ENCODE measurements at regions not wholly inside any gene's neighbourhood (a gene's known extent, or its start where the extent isn't known, plus 50 kb on each side); places are given as distances from the start of the nearest gene placed in this dataset.
A peak's percentile ranks its signal among the peaks of the same experiment; 100 is the strongest.

DNA sequence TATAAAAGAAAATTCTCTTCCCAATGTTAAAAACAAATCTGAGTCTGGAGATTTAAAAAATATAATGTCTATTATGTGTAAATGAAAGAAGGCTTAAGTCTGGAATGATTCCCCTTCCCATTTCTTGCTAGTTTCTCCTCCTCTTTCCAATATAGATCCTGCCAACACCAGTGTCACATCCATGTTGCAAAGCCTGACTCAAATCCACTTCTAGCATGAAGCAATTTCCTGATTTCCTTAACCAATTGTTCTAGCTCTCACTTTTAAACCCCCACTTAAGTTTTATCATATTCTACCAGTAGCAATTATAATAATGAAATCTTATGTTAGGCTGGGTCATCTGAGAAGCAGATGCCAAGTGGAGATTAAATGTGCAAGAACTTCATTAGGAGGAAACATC is 100.1 kb upstream of the SEC61G start:
- TF ChIP-seq, protein P1, sequence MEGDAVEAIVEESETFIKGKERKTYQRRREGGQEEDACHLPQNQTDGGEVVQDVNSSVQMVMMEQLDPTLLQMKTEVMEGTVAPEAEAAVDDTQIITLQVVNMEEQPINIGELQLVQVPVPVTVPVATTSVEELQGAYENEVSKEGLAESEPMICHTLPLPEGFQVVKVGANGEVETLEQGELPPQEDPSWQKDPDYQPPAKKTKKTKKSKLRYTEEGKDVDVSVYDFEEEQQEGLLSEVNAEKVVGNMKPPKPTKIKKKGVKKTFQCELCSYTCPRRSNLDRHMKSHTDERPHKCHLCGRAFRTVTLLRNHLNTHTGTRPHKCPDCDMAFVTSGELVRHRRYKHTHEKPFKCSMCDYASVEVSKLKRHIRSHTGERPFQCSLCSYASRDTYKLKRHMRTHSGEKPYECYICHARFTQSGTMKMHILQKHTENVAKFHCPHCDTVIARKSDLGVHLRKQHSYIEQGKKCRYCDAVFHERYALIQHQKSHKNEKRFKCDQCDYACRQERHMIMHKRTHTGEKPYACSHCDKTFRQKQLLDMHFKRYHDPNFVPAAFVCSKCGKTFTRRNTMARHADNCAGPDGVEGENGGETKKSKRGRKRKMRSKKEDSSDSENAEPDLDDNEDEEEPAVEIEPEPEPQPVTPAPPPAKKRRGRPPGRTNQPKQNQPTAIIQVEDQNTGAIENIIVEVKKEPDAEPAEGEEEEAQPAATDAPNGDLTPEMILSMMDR (IDR thresholded peaks at IDR 0.05; ENCODE audit: unreplicated experiment), result no peak
- H3K36me3 Mint-ChIP-seq (ENCODE audit: insufficient read depth), result no peaks in the 10 kb centered on the region
- H3K4me3 Mint-ChIP-seq (ENCODE audit: low read depth), result no peak overlapping the region

DNA sequence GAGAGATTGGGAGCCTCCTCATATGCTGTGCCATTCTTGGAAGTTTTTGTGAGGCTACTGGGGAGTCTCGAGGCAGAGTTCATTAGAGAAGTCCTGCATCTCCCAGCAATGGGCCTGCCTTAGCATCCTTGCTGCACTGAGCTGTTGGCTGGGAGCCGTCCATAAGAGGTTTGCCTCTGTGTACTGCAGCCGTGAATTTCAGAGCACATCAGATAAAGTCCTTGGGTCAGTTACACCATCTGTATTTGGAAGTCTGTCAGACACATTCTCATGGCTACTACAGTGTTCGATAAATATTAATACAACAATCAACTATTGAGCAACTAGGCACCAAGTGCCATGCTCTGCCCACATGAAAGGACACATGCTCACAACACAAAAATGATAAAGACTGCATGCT is 100.5 kb upstream of the SEC61G start:
- no peak overlapping the region for H3K27ac Mint-ChIP-seq
- no peaks in the 10 kb centered on the region for H3K36me3 Mint-ChIP-seq (ENCODE audit: insufficient read depth)
- H3K27me3 Mint-ChIP-seq, result peaks cover 4% of the 10 kb centered on the region

More for the DNA sequence above, 100.1 kb upstream of the SEC61G start:
- DNase-seq (ENCODE audit: low spot score, unreplicated experiment), result no peak
- Mint-ChIP-seq H3K27ac (no peak overlapping the region), H3K27me3 (peaks cover 4% of the 10 kb centered on the region), H3K9me3 (ENCODE audit: low read depth) (peaks cover 6% of the 10 kb centered on the region), H3K4me1 (ENCODE audit: low read depth) (peaks cover 28% of the 10 kb centered on the region)

DNA sequence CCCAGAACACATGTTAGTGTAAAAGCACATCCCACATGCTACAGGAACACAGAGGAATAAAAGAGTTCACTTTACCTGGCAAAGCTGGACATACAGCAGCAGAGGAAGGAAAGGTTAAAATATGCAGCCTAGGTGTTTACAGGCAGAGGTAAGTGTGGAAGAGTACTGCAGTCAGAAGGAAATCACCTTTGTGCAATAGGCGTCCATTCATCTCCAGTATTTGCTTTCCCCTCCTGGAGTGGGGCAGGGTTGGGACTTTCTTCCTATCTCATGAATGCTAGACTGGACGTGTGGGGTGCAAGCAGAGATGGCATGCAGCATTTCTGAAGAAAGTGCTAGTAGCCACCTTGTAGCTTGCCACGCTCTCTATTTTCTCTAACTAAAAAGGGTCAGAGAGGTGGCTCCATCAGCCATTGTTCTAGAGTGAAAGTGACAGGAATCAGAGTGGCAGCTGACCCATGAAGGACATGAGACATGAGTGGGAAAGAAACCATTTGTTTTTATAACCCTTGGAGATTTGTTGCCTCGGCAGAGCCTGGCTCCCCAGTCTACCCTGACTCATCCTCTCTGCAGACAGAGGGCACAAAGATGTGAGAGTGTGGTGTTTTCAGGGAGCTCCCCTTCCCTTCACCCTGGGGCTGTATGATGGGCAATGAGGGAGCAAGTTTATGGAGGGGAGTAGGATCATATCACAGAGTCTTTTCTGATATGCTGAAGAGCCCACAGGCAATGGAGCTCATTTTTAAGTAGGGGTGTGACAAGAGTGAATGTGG is 101.2 kb upstream of the SEC61G start:
- no peak for DNase-seq (ENCODE audit: low spot score, unreplicated experiment)
- Mint-ChIP-seq H3K27ac (no peak overlapping the region), H3K9me3 (ENCODE audit: low read depth) (no peaks in the 10 kb centered on the region), H3K4me1 (ENCODE audit: low read depth) (peaks cover 36% of the 10 kb centered on the region), H3K27me3 (peaks cover 4% of the 10 kb centered on the region), H3K4me3 (ENCODE audit: low read depth) (no peak overlapping the region), H3K36me3 (ENCODE audit: insufficient read depth) (no peaks in the 10 kb centered on the region)
- TF ChIP-seq, protein P1 (IDR thresholded peaks at IDR 0.05; ENCODE audit: unreplicated experiment), result no peak

More for the DNA sequence above, 100.5 kb upstream of the SEC61G start:
- TF ChIP-seq, protein P1 (IDR thresholded peaks at IDR 0.05; ENCODE audit: unreplicated experiment), result no peak
- no peak for DNase-seq (ENCODE audit: low spot score, unreplicated experiment)
- Mint-ChIP-seq H3K9me3 (ENCODE audit: low read depth) (peaks cover 2% of the 10 kb centered on the region), H3K4me3 (ENCODE audit: low read depth) (no peak overlapping the region), H3K4me1 (ENCODE audit: low read depth) (peaks cover 33% of the 10 kb centered on the region)

DNA sequence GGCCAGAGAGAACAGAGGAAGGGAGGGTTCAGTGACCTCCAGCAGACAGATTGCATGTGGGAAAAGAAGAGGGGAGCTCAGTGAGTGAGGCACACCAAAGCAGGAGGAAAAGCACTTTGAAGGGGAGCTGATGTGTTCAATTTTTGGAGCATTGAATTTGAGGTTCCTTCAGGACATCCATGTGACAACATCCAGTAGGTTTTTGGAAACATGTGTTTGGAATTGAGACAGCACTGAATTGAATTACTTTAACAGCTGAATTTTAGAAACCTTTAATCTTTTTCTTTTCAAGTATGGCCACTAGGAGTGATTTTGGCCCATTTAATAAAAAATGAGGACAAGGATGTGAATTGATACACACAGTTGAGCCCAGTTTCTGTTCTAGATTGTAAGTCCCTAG is 101.8 kb upstream of the SEC61G start:
- Mint-ChIP-seq H3K9me3 (ENCODE audit: low read depth) (no peaks in the 10 kb centered on the region), H3K4me1 (ENCODE audit: low read depth) (peaks cover 36% of the 10 kb centered on the region), H3K27me3 (peaks cover 4% of the 10 kb centered on the region), H3K36me3 (ENCODE audit: insufficient read depth) (no peaks in the 10 kb centered on the region), H3K27ac (no peak overlapping the region), H3K4me3 (ENCODE audit: low read depth) (no peak overlapping the region)
- no peak for DNase-seq (ENCODE audit: low spot score, unreplicated experiment)
- TF ChIP-seq, protein P1 (IDR thresholded peaks at IDR 0.05; ENCODE audit: unreplicated experiment), result no peak

DNA sequence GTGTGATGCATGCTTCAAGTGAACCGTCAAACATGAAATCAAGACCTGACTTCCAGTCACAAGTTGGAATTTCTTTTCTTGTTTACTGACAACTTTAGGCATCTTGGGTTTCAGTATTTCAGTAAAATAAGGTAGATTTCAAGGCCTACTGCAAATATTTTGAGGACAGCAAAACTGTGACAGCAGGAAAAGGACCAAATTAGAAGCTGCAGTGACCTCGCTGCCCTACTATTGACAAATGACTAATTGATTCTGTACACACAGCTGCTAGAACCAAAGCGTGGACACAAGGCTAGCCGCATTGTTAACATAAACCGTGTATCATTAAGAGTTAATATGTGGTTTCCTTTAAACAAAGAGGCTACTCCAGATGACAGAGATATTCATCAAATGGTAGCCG is 105.7 kb upstream of the SEC61G start:
- no peaks in the 10 kb centered on the region for H3K9me3 Mint-ChIP-seq (ENCODE audit: low read depth)
- peak overlapping the region; percentile 21 for H3K27ac Mint-ChIP-seq
- peaks cover 4% of the 10 kb centered on the region for H3K27me3 Mint-ChIP-seq
- peaks cover 25% of the 10 kb centered on the region for H3K4me1 Mint-ChIP-seq (ENCODE audit: low read depth)
- TF ChIP-seq, protein P1 (IDR thresholded peaks at IDR 0.05; ENCODE audit: unreplicated experiment), result no peak
- no peaks in the 10 kb centered on the region for H3K36me3 Mint-ChIP-seq (ENCODE audit: insufficient read depth)
- DNase-seq (ENCODE audit: low spot score, unreplicated experiment), result no peak
- no peak overlapping the region for H3K4me3 Mint-ChIP-seq (ENCODE audit: low read depth)
